OCI-LY1 (cell line): ENCODE measurements at regions not wholly inside any gene's neighbourhood (a gene's known extent, or its start where the extent isn't known, plus 50 kb on each side); places are given as distances from the start of the nearest gene placed in this dataset.

Experiments
- CTCF ChIP-seq: fragments of 200-600 bp; sonication (generic), shearing (Covaris generic); IDR thresholded peaks from 2 replicates; pipeline ENCODE4 v1.5.1; 2017; ENCODE audit warnings: mild to moderate bottlenecking, antibody characterized with exemption, low read length, moderate library complexity, mixed read lengths
- EZH2 ChIP-seq: fragments of 200-600 bp; sonication (generic), shearing (Covaris generic); IDR thresholded peaks from 2 replicates; pipeline ENCODE4 v1.8.0; 2017; ENCODE audit warnings: borderline replicate concordance, mixed run types, mild to moderate bottlenecking, antibody characterized with exemption, low read length, moderate library complexity, mixed read lengths

GRCh38 chr6:88302769-88303225 is 136.7 kb upstream of the CNR1 start:
- no peak for TF ChIP-seq CTCF
- TF ChIP-seq EZH2 = no peak
